NCI-H226 (cell line): ENCODE measurements at regions not wholly inside any gene's neighbourhood (a gene's known extent, or its start where the extent isn't known, plus 50 kb on each side); places are given as distances from the start of the nearest gene placed in this dataset.
"Not testable (repeated sequence)": the region's sequence is repeated elsewhere in the genome, so short reads cannot be mapped to it uniquely, and the experiment has no call there.

Experiments
- DNase-seq: peaks from one replicate; pipeline ENCODE4 v3.0.0-alpha.2; 2015

- no peak for DNase-seq
Measured at GRCh38 chrX:44674906-44675305, 132.2 kb upstream of the FUNDC1 start.

GRCh38 chrX:44669626-44670025, 127.0 kb upstream of the FUNDC1 start:
- DNase-seq: no peak

GRCh38 chrX:44667771-44668170, 125.1 kb upstream of the FUNDC1 start:
- DNase-seq: no peak

GRCh38 chrX:44657718-44658246, 115.1 kb upstream of the FUNDC1 start:
- DNase-seq: not testable (repeated sequence)

- peak; percentile 24 for DNase-seq
Measured at GRCh38 chrX:44651358-44651757, 108.7 kb upstream of the FUNDC1 start.

GRCh38 chrX:44643723-44644122, 101.1 kb upstream of the FUNDC1 start:
- no peak for DNase-seq

- no peak for DNase-seq
Measured at GRCh38 chrX:44637282-44637681, 94.6 kb upstream of the FUNDC1 start.

- DNase-seq: no peak
Measured at GRCh38 chrX:44621078-44621477, 78.4 kb upstream of the FUNDC1 start.

- no peak for DNase-seq
Measured at GRCh38 chrX:44619039-44619438, 76.4 kb upstream of the FUNDC1 start.

- DNase-seq: no peak
Measured at GRCh38 chrX:44596277-44596676, 53.6 kb upstream of the FUNDC1 start.
